AG09309 (cell line): ENCODE measurements at regions not wholly inside any gene's neighbourhood (a gene's known extent, or its start where the extent isn't known, plus 50 kb on each side); places are given as distances from the start of the nearest gene placed in this dataset.

Experiments
- DNase-seq: peaks from one replicate; pipeline ENCODE4 v3.0.0-alpha.2; 2010; ENCODE audit warnings: low read depth
- H3K4me3 ChIP-seq: 2 replicates; pipeline ENCODE4 v1.5.1; 2011; ENCODE audit warnings: mild to moderate bottlenecking, low read depth, low read length, moderate library complexity; ENCODE audit not compliant: control insufficient read depth
- CTCF ChIP-seq: IDR thresholded peaks from 2 replicates; pipeline ENCODE4 v1.5.1; 2011; ENCODE audit warnings: mild to moderate bottlenecking, low read depth, low read length, inconsistent platforms; ENCODE audit not compliant: insufficient read depth, control insufficient read depth; ENCODE audit errors: missing control alignments

- TF ChIP-seq CTCF = no peak
- DNase-seq = no peak
- no peak overlapping the region for H3K4me3 ChIP-seq
These were observed 1153.3 kb downstream of the SORCS1 start for GRCh38 chr10:106011250-106011649.

- DNase-seq = no peak
- no peak for TF ChIP-seq CTCF
- no peak overlapping the region for H3K4me3 ChIP-seq
These were observed 1163.8 kb downstream of the SORCS1 start for GRCh38 chr10:106000721-106001120.

- TF ChIP-seq CTCF = no peak
- H3K4me3 ChIP-seq = no peak overlapping the region
- no peak for DNase-seq
These were observed 1170.9 kb downstream of the SORCS1 start for GRCh38 chr10:105993609-105994008.

GRCh38 chr10:105992928-105993327 lies 1171.6 kb downstream of the SORCS1 start:
- TF ChIP-seq CTCF = no peak
- no peak for DNase-seq
- no peak overlapping the region for H3K4me3 ChIP-seq

GRCh38 chr10:105990529-105990928 lies 1174.0 kb downstream of the SORCS1 start:
- no peak overlapping the region for H3K4me3 ChIP-seq
- no peak for TF ChIP-seq CTCF

GRCh38 chr10:105989995-105990394 lies 1174.5 kb downstream of the SORCS1 start:
- DNase-seq = no peak
- H3K4me3 ChIP-seq = no peak overlapping the region
- TF ChIP-seq CTCF = no peak

More at GRCh38 chr10:105990529-105990928, 1174.0 kb downstream of the SORCS1 start:
- DNase-seq = no peak

GRCh38 chr10:105988848-105989247 lies 1175.7 kb downstream of the SORCS1 start:
- no peak for DNase-seq
- no peak overlapping the region for H3K4me3 ChIP-seq
- TF ChIP-seq CTCF = no peak
